ENCODE measurements at regions not wholly inside any gene's neighbourhood (a gene's known extent, or its start where the extent isn't known, plus 50 kb on each side); places are given as distances from the start of the nearest gene placed in this dataset.
A peak's percentile ranks its signal among the peaks of the same experiment; 100 is the strongest.

DNA sequence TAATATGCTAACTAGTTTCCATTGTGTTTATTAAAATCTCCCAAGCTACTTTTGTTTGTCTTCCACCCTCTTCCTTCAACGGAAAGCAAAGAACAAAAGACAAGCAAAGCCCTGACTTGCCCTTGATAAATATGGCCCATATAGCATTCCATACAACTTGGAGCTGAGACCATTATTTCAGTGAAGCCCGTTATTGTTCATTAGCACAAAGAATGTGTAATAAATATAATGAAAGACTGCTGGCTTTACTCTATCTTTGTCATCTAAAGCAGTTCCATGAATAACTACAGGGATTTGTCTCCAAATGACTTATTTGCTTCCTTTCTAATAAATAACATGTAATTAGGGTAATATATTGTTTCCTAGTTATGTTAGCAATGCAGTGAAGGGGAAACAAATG lies 270.7 kb upstream of the TLE4 start:
- H3K27ac ChIP-seq = no peak overlapping the region
- no peak overlapping the region for H3K4me3 ChIP-seq

DNA sequence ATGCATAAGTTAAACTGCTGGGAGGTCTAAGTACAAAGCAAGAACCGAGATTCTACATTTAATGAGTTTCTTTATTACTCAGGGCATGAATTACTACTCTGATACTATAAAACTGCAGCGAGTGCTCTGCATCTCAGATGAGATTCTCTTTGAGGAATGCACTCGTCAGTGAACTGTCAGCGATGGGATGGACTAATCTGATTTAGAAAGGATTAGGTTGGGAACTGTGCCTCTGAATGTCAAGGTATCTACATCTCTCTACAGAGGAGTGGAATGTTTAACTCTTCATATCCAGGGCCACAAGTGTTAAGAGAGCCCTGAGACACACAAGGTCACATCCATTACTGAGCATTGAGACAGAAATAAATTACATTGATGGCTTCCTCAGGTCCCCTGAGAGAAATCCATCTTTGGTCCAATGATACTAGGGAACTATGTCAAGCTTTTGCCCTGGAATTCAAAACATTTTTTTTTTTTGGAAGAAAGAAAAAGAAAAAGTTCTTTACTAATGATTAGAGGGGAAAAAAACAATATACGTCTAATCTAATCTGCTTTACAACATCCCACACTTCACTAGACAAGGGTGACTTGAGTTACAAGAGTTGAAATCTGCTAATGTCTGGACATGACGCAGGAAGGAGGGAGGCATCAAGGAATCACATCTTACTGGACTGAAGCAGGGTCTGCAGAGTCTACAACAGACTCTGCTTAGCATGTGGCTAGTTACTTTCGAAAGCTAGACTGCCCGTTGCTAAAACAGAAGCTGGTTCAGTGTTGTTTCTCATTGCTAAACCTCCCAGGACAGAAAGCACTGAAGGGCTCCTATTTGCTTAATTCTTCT lies 270.0 kb upstream of the TLE4 start:
- Histone ChIP-seq H3K4me3 (no peak overlapping the region), H3K27ac (no peak overlapping the region)

DNA sequence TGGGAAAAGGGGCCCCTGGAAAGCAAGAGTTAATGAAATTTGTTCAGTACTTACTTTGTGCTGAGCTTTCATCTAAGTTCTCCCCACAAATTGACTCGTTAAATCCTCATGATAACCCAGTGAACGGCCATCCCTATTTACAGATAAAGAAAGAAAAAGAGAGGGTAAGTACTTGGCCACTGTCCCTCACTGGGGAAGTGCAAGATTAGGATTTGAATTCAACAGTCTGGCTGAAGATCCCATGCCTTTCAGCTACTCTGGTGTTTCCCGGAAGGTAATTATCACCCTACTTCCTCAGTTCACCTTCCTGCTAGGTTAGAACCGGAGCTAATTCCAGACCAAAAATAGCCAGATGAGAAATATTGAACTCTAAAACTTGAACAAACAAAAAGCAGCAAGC lies 269.2 kb upstream of the TLE4 start:
- Histone ChIP-seq H3K27ac (no peak overlapping the region), H3K4me3 (no peak overlapping the region)

DNA sequence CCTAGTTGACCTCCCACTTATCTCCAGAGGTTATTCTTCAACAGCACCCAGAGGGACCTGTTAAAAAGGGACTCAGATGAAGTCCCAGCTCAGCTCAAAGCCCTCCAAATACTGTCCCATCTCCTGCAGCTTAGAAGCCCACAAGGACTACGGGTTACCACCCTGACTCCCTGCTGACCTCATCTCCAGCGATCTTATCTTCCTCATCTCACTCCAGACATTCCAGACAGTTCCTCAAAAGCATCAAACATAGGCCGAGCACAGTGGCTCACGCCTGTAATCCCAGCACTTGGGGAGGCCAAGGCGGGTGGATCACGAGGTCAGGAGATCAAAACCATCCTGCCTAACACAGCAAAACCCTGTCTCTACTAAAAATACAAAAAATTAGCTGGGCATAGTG lies 263.8 kb upstream of the TLE4 start:
- H3K4me3 ChIP-seq = no peak overlapping the region
- H3K27ac ChIP-seq = no peak overlapping the region

GRCh38 chr9:79312686-79313421 lies 258.9 kb upstream of the TLE4 start:
- no peak overlapping the region for H3K4me3 ChIP-seq
- H3K27ac ChIP-seq = no peak overlapping the region

DNA sequence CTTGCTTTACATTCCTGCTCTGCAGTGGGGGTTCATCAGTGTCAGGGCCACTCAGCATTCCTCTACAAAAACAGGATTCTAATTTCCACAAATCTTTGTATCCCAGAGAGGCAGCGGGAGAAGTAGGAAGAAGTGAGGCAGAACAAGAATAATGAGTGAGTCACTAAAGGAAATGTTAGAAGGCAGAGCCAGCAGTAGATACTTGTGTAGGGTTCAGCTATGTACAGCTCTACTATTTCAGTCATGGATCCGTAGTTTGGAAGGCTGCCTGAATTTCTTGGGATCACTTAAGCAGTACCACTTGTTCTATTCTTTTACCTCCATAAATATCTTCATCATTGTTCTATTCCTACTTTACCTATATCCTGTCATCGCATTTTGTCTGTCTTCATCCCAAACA lies 246.3 kb upstream of the TLE4 start:
- Histone ChIP-seq H3K4me3 (no peak overlapping the region), H3K27ac (no peak overlapping the region)

- Histone ChIP-seq H3K4me3 (no peak overlapping the region), H3K27ac (no peak overlapping the region)
Measured at GRCh38 chr9:79329861-79330260, 241.9 kb upstream of the TLE4 start.

DNA sequence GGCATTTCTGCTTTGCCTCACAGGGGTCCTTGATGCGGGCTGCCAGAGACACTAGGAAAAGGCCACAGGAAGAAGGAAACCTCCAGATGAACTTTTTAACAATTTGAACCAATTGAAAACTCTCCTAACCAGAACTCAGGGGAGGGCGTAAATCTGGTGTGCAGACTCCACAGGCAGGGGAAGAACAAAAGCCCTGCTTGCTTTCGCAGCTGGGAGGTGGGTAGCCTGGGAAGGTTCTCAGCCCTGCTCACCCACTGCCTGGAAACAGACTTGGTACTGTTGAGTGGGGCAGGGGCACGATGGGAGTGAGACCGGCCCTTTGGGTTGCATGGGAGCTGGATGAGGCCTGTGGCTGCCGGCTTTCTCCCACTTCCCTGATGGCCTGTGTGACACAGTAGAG lies 237.8 kb upstream of the TLE4 start:
- H3K4me3 ChIP-seq = no peak overlapping the region
- H3K27ac ChIP-seq = no peak overlapping the region

DNA sequence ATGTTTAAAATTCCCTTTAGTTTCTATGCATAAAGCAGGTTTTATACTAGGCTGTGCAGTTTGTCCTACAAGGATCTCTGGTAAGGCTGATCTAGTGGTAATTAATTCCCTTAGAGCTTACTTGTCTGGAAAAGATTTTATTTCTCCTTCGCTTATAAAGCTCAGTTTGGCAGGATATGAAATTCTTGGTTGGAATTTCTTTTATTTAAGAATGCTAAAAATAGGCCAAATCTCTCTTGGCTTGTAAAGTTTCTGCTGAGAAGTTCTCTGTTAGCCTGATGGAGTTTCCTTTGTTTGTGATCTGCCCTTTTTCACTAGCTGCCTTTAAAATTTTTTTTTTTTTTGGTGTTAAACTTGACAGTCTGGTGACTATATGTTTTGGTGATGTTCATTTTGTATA lies 237.1 kb upstream of the TLE4 start:
- Histone ChIP-seq H3K27ac (no peak overlapping the region), H3K4me3 (no peak overlapping the region)

- no peak overlapping the region for H3K4me3 ChIP-seq
- H3K27ac ChIP-seq = no peak overlapping the region
Measured at GRCh38 chr9:79335987-79336386, 235.8 kb upstream of the TLE4 start.

DNA sequence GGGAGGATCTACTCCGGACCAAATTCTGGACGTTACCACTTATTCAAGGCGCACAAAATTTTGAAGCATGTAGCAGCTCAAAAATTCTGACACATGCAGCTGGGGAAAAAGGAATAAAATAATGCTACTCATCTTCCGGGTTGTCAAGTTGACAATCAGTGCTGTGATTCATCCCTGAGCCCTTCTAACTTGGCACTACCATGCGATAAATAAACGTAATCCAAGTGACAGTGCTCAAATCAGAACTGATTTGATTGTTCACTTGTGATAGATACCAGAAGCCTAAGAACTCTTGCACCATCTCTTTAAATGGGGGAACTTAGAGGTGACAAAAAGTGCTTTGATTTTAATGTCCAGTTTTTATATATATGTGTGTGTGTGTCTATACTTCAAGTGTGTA lies 230.2 kb upstream of the TLE4 start:
- Histone ChIP-seq H3K4me3 (no peak overlapping the region), H3K27ac (no peak overlapping the region)

DNA sequence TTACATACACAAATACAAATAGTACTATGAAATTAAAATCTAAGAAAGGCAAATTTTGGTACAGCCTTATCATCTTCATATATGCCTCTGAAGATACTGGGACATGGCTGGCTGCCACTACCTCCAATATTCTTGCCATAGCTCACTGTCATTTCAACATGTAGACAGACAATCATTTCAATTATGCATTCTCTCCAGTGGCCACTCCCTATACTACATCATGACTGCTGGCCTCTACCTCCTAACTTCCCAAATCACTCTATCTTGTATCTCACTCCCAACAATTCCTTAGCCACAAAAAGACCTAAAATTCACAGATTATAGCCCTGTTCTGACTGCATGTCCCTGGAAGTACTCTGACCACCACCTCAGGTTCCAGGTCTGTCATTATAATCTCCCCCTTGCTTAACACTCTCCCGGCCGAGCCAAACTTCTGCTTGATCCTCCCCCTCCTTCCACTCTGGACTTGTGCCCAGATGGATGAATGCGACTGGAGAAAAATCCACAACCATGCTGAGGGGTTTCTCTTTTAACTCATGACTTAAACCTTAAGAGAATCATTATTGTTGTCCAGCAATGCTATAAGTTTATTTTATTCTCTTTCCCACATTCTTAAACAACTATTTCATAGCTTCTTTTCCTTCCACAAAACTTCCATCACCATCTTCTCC lies 225.3 kb upstream of the TLE4 start:
- Histone ChIP-seq H3K27ac (no peak overlapping the region), H3K4me3 (no peak overlapping the region)

- H3K27ac ChIP-seq = no peak overlapping the region
- H3K4me3 ChIP-seq = no peak overlapping the region
Measured at GRCh38 chr9:79352322-79352721, 219.4 kb upstream of the TLE4 start.

- H3K4me3 ChIP-seq = no peak overlapping the region
- no peak overlapping the region for H3K27ac ChIP-seq
Measured at GRCh38 chr9:79353856-79354520, 217.8 kb upstream of the TLE4 start.

DNA sequence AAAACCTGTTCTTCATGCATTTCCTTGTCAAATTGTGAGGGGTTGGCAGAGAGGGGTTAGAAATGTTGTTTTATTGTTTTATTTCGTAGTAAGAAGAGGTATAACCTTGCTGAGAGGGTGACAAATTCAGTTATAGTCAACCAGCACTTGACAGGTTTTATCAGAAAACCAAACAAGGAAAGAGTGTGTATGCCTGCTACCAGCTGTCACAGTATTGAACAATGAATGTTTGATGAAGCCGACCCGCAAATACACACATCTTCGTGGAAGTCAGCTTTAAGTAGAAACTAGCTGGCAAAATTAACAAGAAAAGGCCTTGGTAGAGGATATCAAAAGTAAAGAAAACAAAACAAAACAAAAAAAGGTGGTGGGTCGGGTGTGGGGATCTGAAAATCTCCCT lies 214.6 kb upstream of the TLE4 start:
- Histone ChIP-seq H3K27ac (no peak overlapping the region), H3K4me3 (no peak overlapping the region)

DNA sequence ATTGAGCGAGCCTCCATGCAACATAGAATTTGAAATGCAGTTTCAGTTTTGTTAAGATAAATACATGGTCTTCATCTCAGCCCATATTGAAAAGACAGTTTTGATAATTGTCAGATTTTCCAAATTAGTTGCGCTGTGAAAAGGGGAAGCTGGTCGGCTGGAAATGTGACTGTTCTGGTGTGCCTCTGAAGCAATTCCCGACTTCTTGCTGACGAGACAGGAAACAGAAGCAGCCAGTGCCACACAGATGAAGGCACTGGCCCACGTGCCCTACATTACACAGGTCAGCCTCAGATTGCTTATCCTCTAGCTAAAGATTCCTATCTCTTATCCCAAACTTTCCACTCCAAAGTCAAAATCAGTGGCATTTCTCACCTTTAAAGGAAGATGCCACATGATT lies 214.1 kb upstream of the TLE4 start:
- Histone ChIP-seq H3K27ac (no peak overlapping the region), H3K4me3 (no peak overlapping the region)

DNA sequence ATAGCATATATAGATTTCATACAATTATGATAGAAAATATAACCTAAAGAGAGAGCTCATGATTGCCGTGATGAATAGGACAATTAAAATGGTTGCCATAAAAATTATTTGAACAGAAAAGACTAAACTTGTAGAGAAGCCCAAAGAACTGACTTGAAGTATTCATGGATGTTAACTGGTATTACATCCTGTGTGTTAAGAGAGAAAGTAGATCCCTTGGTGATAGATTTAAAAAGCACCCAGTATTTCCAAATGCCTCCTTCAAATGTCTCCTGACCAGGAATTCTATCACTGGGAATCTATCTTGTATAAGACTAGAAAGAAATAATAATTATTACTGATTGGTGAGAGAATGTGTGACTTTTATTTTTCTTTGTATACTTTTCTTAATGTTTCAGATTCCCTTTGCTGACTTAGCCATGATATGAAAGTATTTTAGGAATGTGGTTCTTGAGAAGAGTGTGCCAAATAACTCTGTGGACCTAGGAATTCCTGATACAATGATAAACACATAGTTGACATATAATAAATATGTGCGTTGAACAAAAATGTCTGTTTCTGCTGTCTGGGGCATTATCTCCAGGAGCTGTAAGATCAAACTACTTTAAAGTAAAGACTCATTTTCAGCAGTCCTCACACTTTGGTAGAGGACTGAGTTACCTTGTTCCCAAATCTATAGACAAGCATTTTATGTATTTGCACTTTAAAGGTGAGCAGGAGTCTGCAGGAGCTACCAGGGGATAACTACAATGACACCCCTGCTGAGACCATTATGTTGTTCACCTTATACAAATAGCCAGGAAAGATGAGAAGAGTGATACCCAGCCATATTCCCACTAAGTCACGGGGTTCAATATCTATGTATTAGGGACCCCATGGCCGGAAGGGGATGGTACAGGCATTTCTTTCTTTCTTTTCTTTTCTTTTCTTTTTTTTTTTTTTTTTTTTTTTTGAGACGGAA lies 211.1 kb upstream of the TLE4 start:
- Histone ChIP-seq H3K4me3 (no peak overlapping the region), H3K27ac (no peak overlapping the region)

GRCh38 chr9:79362100-79363081 lies 209.4 kb upstream of the TLE4 start:
- Histone ChIP-seq H3K27ac (peak overlapping the region in 1 of 21 experiments; percentile 8), H3K4me3 (no peak overlapping the region)

All from skin epidermis (tissue), 12 donors.